ENCODE measurements at regions not wholly inside any gene's neighbourhood (a gene's known extent, or its start where the extent isn't known, plus 50 kb on each side); places are given as distances from the start of the nearest gene placed in this dataset.

DNA sequence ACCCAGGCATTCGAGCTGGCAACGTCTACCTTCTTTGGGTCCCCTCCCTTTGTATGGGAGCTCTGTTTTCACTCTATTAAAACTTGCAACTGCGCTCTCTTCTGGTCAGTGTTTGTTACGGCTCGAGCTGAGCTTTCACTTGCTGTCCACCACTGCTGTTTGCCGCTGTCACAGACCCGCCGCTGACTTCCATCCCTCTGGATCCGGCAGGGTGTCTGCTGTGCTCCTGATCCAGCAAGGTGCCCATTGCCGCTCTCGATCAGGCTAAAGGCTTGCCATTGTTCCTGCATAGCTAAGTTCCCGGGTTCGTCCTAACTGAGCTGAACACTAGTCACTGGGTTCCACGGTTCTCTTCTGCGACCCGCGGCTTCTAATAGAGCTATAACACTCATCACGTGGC is 183.5 kb upstream of the GALNTL6 start:
- Histone ChIP-seq H3K9ac (ENCODE audit: low read depth, low read length) (no peak overlapping the region), H3K9me3 (ENCODE audit: insufficient read depth, low read depth, low read length) (no peaks in the 10 kb centered on the region), H3K27ac (ENCODE audit: low read length) (no peak overlapping the region), H3K36me3 (ENCODE audit: insufficient read depth, low read depth, low read length) (no peaks in the 10 kb centered on the region), H3K4me3 (ENCODE audit: low read length) (no peak overlapping the region), H3K27me3 (ENCODE audit: insufficient read depth, low read length) (no peaks in the 10 kb centered on the region), H3K4me1 (ENCODE audit: insufficient read depth, low read length) (no peaks in the 10 kb centered on the region)

DNA sequence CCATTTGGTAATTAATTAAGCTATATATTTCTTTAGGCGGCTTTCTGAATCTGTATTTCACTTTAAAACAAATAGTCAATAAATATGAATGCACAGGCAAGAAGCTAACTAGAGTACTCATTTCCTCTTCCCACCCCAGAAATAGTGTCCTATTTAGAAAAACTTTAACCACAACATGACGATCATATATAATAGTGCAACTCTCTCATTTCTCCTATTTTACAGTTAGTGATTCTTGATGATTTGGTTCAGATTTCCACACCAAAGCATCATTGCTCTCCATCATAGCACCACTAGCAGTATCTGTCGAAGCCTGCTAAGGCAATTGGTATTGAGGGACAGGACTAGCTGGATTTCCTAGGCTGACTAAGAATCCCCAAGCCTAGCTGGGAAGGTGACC is 184.0 kb upstream of the GALNTL6 start:
- H3K9me3 ChIP-seq (ENCODE audit: insufficient read depth, low read depth, low read length) = no peaks in the 10 kb centered on the region
- H3K9ac ChIP-seq (ENCODE audit: low read depth, low read length) = no peak overlapping the region
- no peak overlapping the region for H3K27ac ChIP-seq (ENCODE audit: low read length)
- no peaks in the 10 kb centered on the region for H3K36me3 ChIP-seq (ENCODE audit: insufficient read depth, low read depth, low read length)
- H3K27me3 ChIP-seq (ENCODE audit: insufficient read depth, low read length) = no peaks in the 10 kb centered on the region
- H3K4me3 ChIP-seq (ENCODE audit: low read length) = no peak overlapping the region
- no peaks in the 10 kb centered on the region for H3K4me1 ChIP-seq (ENCODE audit: insufficient read depth, low read length)

DNA sequence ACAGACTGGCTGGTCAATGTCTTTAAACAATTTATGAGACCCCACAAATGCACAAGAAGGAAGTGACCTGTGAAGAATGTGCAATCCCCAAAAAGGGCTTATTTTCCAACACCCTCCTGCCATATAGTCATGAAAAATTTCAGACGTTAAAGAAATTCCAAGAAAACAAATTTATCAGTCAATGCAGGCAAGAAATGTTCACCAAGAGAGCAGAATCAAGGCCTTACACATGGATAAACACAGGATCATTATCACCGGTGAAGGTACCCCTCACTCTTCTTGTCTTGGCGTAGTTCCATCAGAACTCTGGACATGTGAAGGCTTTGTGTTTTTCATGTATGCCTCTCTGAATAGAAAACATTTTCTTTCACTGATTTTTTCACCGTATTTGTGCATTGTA is 186.7 kb upstream of the GALNTL6 start:
- Histone ChIP-seq H3K4me1 (ENCODE audit: insufficient read depth, low read length) (no peaks in the 10 kb centered on the region), H3K9ac (ENCODE audit: low read depth, low read length) (no peak overlapping the region), H3K27ac (ENCODE audit: low read length) (no peak overlapping the region), H3K9me3 (ENCODE audit: insufficient read depth, low read depth, low read length) (no peaks in the 10 kb centered on the region), H3K27me3 (ENCODE audit: insufficient read depth, low read length) (no peaks in the 10 kb centered on the region), H3K4me3 (ENCODE audit: low read length) (no peak overlapping the region), H3K36me3 (ENCODE audit: insufficient read depth, low read depth, low read length) (no peaks in the 10 kb centered on the region)

DNA sequence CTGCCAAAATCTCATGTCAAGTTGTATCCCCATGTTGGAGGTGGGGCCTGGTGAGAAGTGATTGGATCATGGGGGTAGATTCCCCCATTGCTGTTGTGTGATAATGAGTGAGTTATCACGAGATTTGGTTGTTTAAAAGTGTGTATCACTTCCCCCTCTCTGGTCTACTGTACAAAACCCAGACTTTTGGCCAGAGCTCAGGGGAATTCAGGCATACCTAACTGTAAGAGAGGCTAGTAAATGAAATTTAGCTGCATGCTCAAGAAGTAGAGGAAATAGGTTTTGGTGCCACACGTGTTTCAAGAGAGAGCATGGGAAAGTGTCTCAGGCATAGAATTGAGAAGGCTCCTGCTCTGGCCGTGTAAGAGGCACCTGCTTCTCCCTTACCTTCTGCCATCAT is 190.5 kb upstream of the GALNTL6 start:
- no peaks in the 10 kb centered on the region for H3K27me3 ChIP-seq (ENCODE audit: insufficient read depth, low read length)
- no peak overlapping the region for H3K4me3 ChIP-seq (ENCODE audit: low read length)
- H3K36me3 ChIP-seq (ENCODE audit: insufficient read depth, low read depth, low read length) = no peaks in the 10 kb centered on the region
- no peaks in the 10 kb centered on the region for H3K9me3 ChIP-seq (ENCODE audit: insufficient read depth, low read depth, low read length)
- H3K9ac ChIP-seq (ENCODE audit: low read depth, low read length) = no peak overlapping the region
- no peak overlapping the region for H3K27ac ChIP-seq (ENCODE audit: low read length)
- H3K4me1 ChIP-seq (ENCODE audit: insufficient read depth, low read length) = no peaks in the 10 kb centered on the region

DNA sequence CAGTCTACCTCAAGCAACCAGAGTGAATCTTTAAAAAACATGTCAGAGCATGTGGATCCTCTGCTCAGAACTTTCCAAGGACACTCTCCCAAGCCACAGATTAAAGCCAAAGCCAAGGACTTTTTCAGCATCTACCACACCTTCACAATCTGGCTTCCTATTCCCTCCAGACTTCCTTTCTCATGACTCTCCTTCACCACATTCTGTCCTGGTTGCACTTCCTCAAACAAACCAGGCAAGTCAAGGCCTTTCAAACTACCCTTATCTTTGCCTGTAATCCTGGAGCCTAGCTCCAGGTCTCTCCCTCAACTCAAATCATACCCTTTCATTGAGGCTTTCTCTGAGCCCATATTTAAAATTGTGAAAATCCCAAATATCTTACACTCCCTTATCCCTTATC is 191.6 kb upstream of the GALNTL6 start:
- no peak overlapping the region for H3K27ac ChIP-seq (ENCODE audit: low read length)
- H3K36me3 ChIP-seq (ENCODE audit: insufficient read depth, low read depth, low read length) = no peaks in the 10 kb centered on the region
- H3K9me3 ChIP-seq (ENCODE audit: insufficient read depth, low read depth, low read length) = no peaks in the 10 kb centered on the region
- no peaks in the 10 kb centered on the region for H3K4me1 ChIP-seq (ENCODE audit: insufficient read depth, low read length)
- no peak overlapping the region for H3K9ac ChIP-seq (ENCODE audit: low read depth, low read length)
- no peak overlapping the region for H3K4me3 ChIP-seq (ENCODE audit: low read length)
- H3K27me3 ChIP-seq (ENCODE audit: insufficient read depth, low read length) = no peaks in the 10 kb centered on the region

DNA sequence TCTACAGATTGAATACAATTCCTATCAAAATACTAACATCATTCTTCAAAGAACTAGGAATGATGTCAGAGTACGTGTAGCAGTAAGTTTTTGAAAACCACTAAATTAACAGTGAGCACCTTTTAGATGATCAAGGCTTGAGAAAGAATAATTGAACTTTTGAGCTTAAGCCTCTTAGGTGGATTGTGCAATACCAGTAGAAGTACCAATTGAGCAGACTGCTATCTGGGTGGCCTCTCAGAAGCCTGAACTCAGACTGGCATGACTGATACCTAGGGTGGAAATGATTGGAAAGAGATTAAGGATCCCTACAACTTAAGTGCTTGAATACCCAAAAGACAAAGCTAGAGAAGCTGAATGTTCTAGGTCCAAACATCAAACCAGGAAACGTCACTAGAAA is 200.3 kb upstream of the GALNTL6 start:
- Histone ChIP-seq H3K9me3 (ENCODE audit: insufficient read depth, low read depth, low read length) (no peaks in the 10 kb centered on the region), H3K4me1 (ENCODE audit: insufficient read depth, low read length) (no peaks in the 10 kb centered on the region), H3K9ac (ENCODE audit: low read depth, low read length) (no peak overlapping the region), H3K27ac (ENCODE audit: low read length) (no peak overlapping the region), H3K36me3 (ENCODE audit: insufficient read depth, low read depth, low read length) (no peaks in the 10 kb centered on the region), H3K4me3 (ENCODE audit: low read length) (no peak overlapping the region), H3K27me3 (ENCODE audit: insufficient read depth, low read length) (no peaks in the 10 kb centered on the region)

DNA sequence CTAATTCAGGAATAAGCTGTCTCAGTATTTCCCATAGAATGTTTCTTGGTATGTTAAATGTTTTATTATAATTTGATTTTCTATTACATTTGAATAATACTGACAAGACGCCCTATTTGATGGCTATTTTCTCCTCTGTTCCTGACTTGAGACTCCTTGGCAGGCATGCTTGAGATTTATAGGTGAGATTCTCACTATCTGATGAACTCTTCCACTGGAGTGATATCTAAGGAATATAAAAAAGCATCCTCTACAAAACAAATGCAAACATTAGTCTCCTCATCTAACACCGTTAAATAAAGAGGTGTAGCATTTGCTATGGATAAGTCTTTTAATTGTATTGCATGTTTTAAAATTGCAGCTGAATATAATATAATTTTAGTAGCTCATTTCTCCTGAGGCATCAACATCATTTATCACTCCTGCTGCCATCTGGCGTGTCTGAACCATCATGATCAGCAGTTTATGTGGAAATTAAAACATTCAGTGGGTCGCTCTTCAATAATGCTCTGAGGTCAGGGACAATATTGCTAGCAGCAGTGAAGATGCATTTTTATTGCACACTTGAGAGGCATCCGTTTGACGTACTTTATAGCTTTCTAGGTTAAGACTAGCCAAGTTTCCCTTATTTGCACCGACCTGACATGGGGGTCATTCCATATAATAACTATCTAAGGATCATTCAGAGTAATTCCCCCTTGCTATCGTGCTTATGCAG is 210.4 kb upstream of the GALNTL6 start:
- H3K27ac ChIP-seq (ENCODE audit: low read length) = no peak overlapping the region
- no peaks in the 10 kb centered on the region for H3K27me3 ChIP-seq (ENCODE audit: insufficient read depth, low read length)

DNA sequence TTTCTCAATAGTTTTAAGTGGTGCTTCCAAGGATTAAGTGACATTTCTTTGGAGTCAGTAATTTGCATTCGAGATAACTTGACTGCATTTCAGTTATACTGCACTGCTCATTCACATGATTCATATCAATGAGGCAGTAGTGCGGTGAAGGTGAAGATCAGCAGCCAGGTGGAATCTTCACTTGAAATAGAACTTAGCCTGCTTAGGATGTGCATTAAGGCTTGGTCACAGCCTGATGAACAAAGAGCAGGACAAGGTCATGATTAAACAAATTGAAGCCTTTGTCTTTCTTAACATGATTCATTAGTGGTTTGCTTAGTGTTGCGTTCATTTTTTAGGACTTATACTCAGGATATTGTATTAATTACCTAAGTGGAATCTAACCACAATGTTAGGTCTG is 212.1 kb upstream of the GALNTL6 start:
- H3K4me1 ChIP-seq (ENCODE audit: insufficient read depth, low read length) = no peaks in the 10 kb centered on the region
- no peak overlapping the region for H3K4me3 ChIP-seq (ENCODE audit: low read length)
- H3K9ac ChIP-seq (ENCODE audit: low read depth, low read length) = no peak overlapping the region
- H3K27me3 ChIP-seq (ENCODE audit: insufficient read depth, low read length) = no peaks in the 10 kb centered on the region
- H3K27ac ChIP-seq (ENCODE audit: low read length) = no peak overlapping the region
- H3K36me3 ChIP-seq (ENCODE audit: insufficient read depth, low read depth, low read length) = no peaks in the 10 kb centered on the region
- H3K9me3 ChIP-seq (ENCODE audit: insufficient read depth, low read depth, low read length) = 0 out of 2 replicates have a peak, but pooled peaks cover 4% of the 10 kb centered on the region

More for the DNA sequence above, 210.4 kb upstream of the GALNTL6 start:
- no peak overlapping the region for H3K4me3 ChIP-seq (ENCODE audit: low read length)
- H3K9ac ChIP-seq (ENCODE audit: low read depth, low read length) = no peak overlapping the region
- H3K4me1 ChIP-seq (ENCODE audit: insufficient read depth, low read length) = no peaks in the 10 kb centered on the region
- no peaks in the 10 kb centered on the region for H3K36me3 ChIP-seq (ENCODE audit: insufficient read depth, low read depth, low read length)
- H3K9me3 ChIP-seq (ENCODE audit: insufficient read depth, low read depth, low read length) = 0 out of 2 replicates have a peak, but pooled peaks cover 4% of the 10 kb centered on the region

DNA sequence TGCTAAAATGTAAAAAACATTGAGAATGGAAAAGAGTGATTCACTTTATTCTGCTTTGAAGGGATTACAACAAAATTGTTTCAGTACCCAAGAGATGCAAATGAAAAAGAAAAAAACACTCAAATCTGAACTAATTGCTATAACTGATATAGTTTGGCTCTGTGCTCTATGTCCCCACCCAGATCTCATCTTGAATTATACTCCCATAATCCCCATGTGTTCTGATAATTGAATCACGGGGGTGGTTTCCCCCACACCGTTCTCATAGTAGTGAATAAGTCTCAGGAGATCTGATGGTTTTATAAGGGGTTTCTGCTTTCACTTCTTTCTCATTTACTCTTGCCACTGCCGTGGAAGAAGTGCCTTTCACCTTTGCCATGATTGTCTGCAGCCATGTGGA is 213.6 kb upstream of the GALNTL6 start:
- 0 out of 2 replicates have a peak, but pooled peaks cover 4% of the 10 kb centered on the region for H3K9me3 ChIP-seq (ENCODE audit: insufficient read depth, low read depth, low read length)
- H3K27ac ChIP-seq (ENCODE audit: low read length) = no peak overlapping the region
- H3K36me3 ChIP-seq (ENCODE audit: insufficient read depth, low read depth, low read length) = no peaks in the 10 kb centered on the region
- no peak overlapping the region for H3K9ac ChIP-seq (ENCODE audit: low read depth, low read length)
- H3K4me3 ChIP-seq (ENCODE audit: low read length) = no peak overlapping the region
- no peaks in the 10 kb centered on the region for H3K4me1 ChIP-seq (ENCODE audit: insufficient read depth, low read length)
- H3K27me3 ChIP-seq (ENCODE audit: insufficient read depth, low read length) = no peaks in the 10 kb centered on the region

DNA sequence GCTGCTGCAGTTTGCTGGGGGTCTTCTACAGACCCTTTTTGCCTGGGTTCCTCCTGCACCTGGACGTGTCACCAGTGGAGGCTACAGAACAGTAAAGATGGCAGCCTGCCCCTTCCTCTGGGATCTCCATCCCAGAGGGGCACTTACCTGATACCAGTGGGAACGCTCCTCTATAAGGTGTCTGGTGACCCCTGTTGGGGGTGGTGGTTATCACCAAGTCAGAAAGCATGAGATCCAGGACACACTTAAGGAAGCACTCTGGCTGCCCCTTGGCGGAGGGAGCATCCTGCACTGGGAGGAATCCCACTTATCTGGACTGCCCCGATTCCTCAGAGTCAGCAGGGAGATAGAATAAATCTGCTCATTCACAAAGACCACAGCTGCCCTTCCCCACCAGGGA is 218.9 kb upstream of the GALNTL6 start:
- Histone ChIP-seq H3K9ac (ENCODE audit: low read depth, low read length) (no peak overlapping the region), H3K4me3 (ENCODE audit: low read length) (no peak overlapping the region), H3K27me3 (ENCODE audit: insufficient read depth, low read length) (no peaks in the 10 kb centered on the region), H3K4me1 (ENCODE audit: insufficient read depth, low read length) (no peaks in the 10 kb centered on the region), H3K36me3 (ENCODE audit: insufficient read depth, low read depth, low read length) (no peaks in the 10 kb centered on the region), H3K9me3 (ENCODE audit: insufficient read depth, low read depth, low read length) (no peaks in the 10 kb centered on the region), H3K27ac (ENCODE audit: low read length) (no peak overlapping the region)

DNA sequence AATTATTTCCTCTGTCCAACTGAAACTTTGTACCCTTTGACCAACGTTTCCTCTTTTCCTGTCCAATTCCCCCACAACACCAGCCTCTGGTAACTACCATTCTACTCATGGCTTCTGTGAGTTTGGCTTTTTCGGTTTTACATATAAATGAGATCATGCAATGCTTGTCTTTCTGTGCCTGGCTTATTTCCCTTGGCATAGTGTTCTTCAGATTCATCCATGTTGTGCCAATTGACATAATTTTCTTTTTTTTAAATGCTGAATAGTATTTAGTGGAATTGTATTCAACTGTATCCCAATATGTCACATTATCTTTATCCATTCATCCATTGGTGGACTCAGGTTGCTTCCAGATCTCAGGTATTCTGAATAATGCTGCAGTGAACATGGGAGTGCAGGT is 222.5 kb upstream of the GALNTL6 start:
- H3K27ac ChIP-seq (ENCODE audit: low read length) = no peak overlapping the region
- no peaks in the 10 kb centered on the region for H3K27me3 ChIP-seq (ENCODE audit: insufficient read depth, low read length)
- no peaks in the 10 kb centered on the region for H3K4me1 ChIP-seq (ENCODE audit: insufficient read depth, low read length)
- H3K9ac ChIP-seq (ENCODE audit: low read depth, low read length) = no peak overlapping the region
- H3K4me3 ChIP-seq (ENCODE audit: low read length) = no peak overlapping the region
- H3K36me3 ChIP-seq (ENCODE audit: insufficient read depth, low read depth, low read length) = no peaks in the 10 kb centered on the region
- no peaks in the 10 kb centered on the region for H3K9me3 ChIP-seq (ENCODE audit: insufficient read depth, low read depth, low read length)

DNA sequence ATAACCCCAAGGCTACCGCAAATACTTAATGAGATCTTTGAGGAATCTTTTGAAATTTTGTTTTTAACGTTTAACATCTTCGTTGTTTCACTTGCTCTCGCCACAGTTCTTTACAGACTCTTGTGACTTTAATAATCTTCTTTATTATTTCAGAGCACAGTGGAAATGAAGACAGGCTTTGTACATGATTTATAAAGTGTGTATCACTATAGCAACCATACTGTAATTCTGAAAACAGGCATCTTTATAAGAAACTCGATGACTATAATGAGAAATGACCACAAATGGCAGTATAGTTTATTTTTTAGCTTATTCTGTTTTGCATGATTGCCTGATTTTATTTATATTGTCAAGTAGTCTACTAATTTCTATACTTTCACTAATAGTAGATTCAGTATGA is 224.4 kb upstream of the GALNTL6 start:
- H3K27me3 ChIP-seq (ENCODE audit: insufficient read depth, low read length) = no peaks in the 10 kb centered on the region
- no peaks in the 10 kb centered on the region for H3K4me1 ChIP-seq (ENCODE audit: insufficient read depth, low read length)
- H3K9ac ChIP-seq (ENCODE audit: low read depth, low read length) = no peak overlapping the region
- H3K27ac ChIP-seq (ENCODE audit: low read length) = no peak overlapping the region
- H3K36me3 ChIP-seq (ENCODE audit: insufficient read depth, low read depth, low read length) = no peaks in the 10 kb centered on the region
- no peak overlapping the region for H3K4me3 ChIP-seq (ENCODE audit: low read length)
- H3K9me3 ChIP-seq (ENCODE audit: insufficient read depth, low read depth, low read length) = no peaks in the 10 kb centered on the region

Data from iPS-20b (cell line).